DMS114 treated with DMSO at 0.1 percent for 48 hours (cell line): ENCODE measurements at regions not wholly inside any gene's neighbourhood (a gene's known extent, or its start where the extent isn't known, plus 50 kb on each side); places are given as distances from the start of the nearest gene placed in this dataset.
"Not testable (repeated sequence)": the region's sequence is repeated elsewhere in the genome, so short reads cannot be mapped to it uniquely, and the experiment has no call there.

ENCODE experiments used
- DNase-seq: peaks from one replicate; lab custom pipeline; 2025; ENCODE audit not compliant: unreplicated experiment; lab: John Stamatoyannopoulos, UW

DNA sequence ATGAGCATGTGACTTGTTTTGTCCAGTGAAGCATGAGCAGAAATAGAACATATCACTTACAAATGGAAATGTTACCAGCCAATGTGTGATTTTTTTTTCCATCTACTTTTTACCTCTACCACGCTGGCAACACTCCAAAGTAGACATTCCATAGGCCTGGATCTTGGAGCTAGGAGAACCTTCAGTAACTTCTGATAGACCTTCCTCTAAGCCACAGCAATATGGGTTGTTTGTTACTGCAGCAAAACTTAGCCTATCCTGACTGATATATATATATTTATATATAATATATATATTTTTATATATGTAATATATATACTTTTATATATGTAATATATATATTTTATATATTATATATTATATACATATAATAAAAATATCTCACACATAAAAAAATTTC lies 284.4 kb upstream of the XYLT1 start:
- DNase-seq = no peak

DNA sequence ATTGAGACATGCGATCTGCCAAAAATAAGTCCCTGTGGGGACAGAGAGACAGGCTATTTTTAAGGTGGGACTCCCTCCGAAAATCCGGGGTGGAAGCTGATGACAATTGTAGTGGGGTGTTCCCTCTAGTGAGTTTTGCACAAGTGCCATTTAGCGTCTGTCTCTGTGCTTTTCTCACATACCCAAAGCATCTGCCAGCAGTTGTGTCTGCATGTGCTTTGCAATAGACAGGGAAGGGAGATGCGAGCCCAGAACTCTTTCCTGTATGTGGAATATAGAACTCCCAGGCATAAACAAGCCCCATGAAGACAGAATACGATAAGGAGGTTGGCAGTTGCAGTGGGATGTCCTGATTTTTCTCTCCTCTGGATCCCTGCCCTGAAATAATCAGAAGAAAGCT lies 282.7 kb upstream of the XYLT1 start:
- no peak for DNase-seq

DNA sequence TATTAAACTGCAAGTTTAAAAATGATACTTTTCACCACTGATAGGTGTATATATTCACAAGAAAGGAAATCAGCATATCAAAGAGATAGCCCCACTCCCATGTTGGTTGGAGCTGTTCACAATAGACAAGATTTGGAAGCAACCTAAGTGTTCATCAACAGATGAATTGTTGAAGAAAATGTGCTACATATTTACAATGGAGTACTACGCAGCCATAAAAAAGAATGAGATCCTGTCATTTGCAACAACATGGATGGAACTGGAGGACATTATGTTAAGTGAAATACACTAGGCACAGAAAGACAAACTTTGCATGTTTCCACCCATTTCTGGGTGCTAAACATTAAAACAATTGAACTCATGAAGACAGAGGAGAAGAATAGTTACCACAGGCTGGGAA lies 278.9 kb upstream of the XYLT1 start:
- no peak for DNase-seq

- no peak for DNase-seq
Measured at GRCh38 chr16:17748044-17748719, 277.4 kb upstream of the XYLT1 start.

- no peak for DNase-seq
Measured at GRCh38 chr16:17747081-17747756, 276.5 kb upstream of the XYLT1 start.

GRCh38 chr16:17744921-17745572 lies 274.3 kb upstream of the XYLT1 start:
- no peak for DNase-seq

- no peak for DNase-seq
Measured at GRCh38 chr16:17743578-17743977, 272.8 kb upstream of the XYLT1 start.

GRCh38 chr16:17743158-17743557 lies 272.4 kb upstream of the XYLT1 start:
- DNase-seq = no peak

- not testable (repeated sequence) for DNase-seq
Measured at GRCh38 chr16:17735099-17735498, 264.3 kb upstream of the XYLT1 start.

DNA sequence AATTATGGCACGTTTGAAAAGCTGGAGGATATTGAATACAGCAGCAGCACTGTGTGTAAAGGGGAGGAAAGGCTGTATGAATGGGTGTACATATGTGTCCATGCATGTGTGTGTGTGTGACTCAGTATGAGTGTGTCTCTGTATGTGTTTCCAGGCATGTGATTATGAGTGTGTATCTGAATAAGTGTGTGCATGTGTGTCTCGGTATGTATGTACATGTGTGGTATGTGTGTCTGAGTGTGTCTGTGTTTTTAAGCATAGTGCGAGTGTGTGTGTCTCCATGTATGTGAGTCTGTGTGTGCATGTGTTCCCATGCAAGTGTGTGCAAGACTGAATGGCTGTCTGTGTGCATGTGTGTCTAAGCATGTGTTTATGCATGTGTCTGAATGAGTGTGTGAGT lies 259.1 kb upstream of the XYLT1 start:
- DNase-seq = no peak

- no peak for DNase-seq
Measured at GRCh38 chr16:17728196-17728595, 257.4 kb upstream of the XYLT1 start.

DNA sequence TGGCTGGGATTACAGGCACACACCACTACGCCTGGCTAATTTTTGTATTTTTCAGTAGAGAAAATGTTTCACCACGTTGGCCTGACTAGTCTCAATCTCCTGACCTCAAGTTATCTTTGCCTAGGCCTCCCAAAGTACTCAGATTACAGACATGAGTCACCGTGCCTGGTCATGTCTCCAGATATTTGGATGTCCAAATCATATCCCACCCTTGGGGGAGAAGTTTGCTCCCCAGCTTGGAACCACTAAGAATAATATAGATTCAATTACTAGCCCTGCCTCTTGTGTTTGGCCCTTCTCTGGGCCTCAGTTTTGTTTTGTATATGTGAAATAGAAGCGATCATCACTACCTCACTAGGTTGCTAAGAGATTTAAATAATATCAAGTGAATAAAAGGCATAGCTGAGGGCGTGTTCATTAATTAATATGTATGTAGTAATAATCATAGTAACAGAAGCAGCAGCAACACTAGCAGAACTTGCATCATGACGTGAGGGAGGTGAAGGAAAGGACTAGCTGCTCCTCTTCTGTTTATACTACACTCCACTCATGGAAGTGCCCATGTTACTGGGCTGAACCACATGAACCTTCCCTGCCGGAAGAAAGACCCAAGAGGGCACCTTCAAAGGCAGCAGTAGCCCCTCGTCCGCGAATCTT lies 253.6 kb upstream of the XYLT1 start:
- no peak for DNase-seq

GRCh38 chr16:17723531-17724134 lies 252.9 kb upstream of the XYLT1 start:
- DNase-seq = no peak

GRCh38 chr16:17718495-17718894 lies 247.7 kb upstream of the XYLT1 start:
- DNase-seq = no peak

GRCh38 chr16:17705847-17706246 lies 235.1 kb upstream of the XYLT1 start:
- DNase-seq = no peak

- DNase-seq = no peak
Measured at GRCh38 chr16:17696616-17697015, 225.9 kb upstream of the XYLT1 start.

DNA sequence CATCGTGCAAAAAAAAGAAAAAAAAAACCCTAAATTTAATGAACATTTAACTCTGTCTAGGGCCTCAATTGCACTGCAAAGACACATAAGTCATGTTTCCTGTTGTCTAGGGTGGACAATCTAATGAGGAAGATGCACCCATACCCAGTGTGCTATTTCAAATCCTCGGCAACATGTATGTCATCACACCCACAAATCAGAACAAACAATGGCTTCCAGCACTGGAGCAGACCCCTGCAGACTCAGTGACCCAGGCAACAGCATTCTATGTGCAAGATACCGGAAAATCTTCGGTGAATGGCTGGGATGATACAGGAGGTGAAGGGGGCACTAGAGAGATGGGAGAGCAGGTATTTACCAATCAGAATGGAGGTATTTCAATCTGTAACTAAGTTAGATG lies 221.7 kb upstream of the XYLT1 start:
- no peak for DNase-seq

- DNase-seq = no peak
Measured at GRCh38 chr16:17691899-17692176, 221.1 kb upstream of the XYLT1 start.

DNA sequence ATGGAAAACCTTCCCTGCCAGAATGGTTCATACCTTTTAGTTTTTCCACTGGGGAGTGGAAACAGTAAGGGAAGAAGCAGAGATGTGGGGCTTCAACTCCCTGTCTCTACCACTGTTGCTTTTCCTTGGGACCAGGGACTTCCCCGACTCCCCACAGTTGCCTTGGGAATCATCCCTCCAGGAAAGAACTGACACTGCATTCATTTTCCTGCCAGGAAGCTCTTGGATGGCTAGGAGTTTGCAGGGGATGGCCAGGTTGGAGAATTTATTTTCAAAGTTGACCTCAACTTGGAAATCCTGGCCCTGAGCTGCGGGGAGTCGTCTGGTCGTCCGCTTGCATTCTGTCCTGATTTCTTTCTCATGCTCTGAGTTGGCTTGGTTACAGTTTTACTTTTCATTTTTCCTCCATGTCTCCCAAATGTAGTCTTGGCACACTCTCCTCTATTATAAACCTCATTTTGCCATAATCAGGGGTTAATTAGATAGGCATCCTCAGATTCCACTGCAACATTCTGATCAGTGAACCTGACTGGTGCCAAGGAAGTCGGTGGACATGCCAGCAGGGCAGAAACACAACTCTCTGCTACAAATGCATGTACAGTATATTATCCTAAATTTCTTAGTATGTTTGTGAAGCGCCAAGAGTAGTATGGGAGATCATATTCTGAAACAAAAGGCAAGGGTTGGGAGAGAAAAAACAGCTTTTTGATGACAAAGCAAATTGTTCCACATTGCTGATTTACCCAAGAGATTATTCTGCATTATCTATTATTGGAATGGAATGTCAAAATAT lies 220.5 kb upstream of the XYLT1 start:
- no peak for DNase-seq

- no peak for DNase-seq
Measured at GRCh38 chr16:17685447-17685846, 214.7 kb upstream of the XYLT1 start.

DNA sequence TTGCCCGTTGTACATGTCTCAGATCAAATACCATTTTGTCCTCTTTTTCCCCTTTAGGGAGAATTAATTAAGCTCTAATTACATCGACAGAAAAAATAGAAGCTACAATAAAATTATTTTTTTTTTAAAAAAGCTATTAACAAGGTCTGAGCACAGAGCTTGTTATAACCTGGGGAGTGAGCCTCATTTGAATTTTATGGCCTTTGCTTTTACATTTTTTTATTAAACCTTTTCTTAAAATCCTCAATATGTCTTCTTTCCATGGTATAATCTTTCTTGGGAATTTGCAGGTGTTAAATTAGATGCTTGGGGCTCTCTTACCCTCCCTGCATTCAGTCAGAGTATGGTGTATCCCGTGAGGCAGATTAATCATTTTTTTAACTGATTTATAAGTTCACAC lies 212.5 kb upstream of the XYLT1 start:
- DNase-seq = no peak
